Thyroid gland (tissue), 4 donors: ENCODE measurements at regions not wholly inside any gene's neighbourhood (a gene's known extent, or its start where the extent isn't known, plus 50 kb on each side); places are given as distances from the start of the nearest gene placed in this dataset.
"Not testable (repeated sequence)": the region's sequence is repeated elsewhere in the genome, so short reads cannot be mapped to it uniquely, and the experiment has no call there.

ENCODE experiments used
- CTCF ChIP-seq, 6 experiments: fragments of 200-600 bp in 3 of 6; fragments of 450-650 bp in 3 of 6; sonication (generic) in 3 of 6; IDR thresholded peaks; one replicate each; pipeline ENCODE4 v1.5.1; 2016 to 2019; ENCODE audit warnings: antibody characterized with exemption in 6 of 6, mild to moderate bottlenecking in 2 of 6, inconsistent platforms in 1 of 6, moderate library complexity in 1 of 6
- POLR2A ChIP-seq, 2 donors: fragments of 450-650 bp; IDR thresholded peaks; one replicate each; pipeline ENCODE4 v1.6.1; 2017; ENCODE audit warnings: antibody characterized with exemption in 2 of 2, mild to moderate bottlenecking in 2 of 2, moderate library complexity in 1 of 2

DNA sequence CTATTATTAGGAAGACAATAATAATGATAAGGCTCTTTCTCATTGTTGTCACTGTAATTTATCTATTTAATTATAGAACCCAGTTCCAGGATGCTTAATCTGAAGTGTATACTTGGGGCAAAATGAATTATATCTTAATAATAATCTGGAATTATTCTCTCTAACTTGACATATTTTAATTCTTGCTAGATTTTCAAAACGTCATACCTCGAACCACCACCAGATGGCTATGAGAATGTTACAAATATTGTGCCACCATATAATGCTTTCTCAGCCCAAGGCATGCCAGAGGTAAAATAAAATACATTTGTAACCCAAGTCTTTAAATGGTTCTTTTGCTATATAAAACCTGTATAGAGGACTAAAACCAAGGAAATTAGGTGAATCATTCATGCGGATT lies 4849.3 kb upstream of the OR11H1 start:
- not testable (repeated sequence) for TF ChIP-seq CTCF, POLR2A (IDR thresholded peaks at IDR 0.05)
